ENCODE measurements at regions not wholly inside any gene's neighbourhood (a gene's known extent, or its start where the extent isn't known, plus 50 kb on each side); places are given as distances from the start of the nearest gene placed in this dataset.

DNA sequence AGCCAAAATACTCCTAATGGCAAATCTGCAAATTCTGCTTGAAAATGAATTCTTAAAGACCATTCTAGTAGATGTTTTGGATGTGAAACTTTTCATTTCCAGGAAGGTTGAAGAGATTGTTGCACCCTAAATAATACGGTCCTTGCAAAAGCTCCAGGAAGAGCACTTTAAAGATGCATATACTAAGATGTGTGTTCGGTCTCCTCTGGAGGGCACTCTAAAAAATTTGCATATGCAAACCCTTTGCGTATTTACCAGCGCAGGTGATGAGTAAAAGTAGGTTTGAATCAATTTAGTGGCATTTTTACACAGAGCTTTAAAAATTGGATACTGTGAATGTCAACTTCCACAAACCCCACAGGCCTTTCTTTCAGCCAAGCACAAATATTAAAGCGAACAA is 378.1 kb upstream of the SORCS1 start:
- no peak overlapping the region for H3K56ac ChIP-seq (ENCODE audit: extremely low read depth, insufficient read depth, low read length)
- no peak overlapping the region for H2BK5ac ChIP-seq (ENCODE audit: low read depth, low read length, poor library complexity, severe bottlenecking)
- TF ChIP-seq BHLHE40 (IDR thresholded peaks at IDR 0.05; ENCODE audit: low read depth, low read length) (no peak), MAZ (IDR thresholded peaks at IDR 0.05; ENCODE audit: borderline replicate concordance, low read depth, low read length) (no peak), NFE2L2 (IDR thresholded peaks at IDR 0.05; ENCODE audit: low read depth, low read length) (no peak), RCOR1 (IDR thresholded peaks at IDR 0.05; ENCODE audit: insufficient replicate concordance, low read length) (no peak), FOS (IDR thresholded peaks at IDR 0.05; ENCODE audit: low read depth, low read length) (no peak), POLR2A (IDR thresholded peaks at IDR 0.05; ENCODE audit: low read depth, low read length) (no peak), RAD21 (IDR thresholded peaks at IDR 0.05; ENCODE audit: low read length) (no peak), MAFK (IDR thresholded peaks at IDR 0.05; ENCODE audit: low read depth, low read length) (no peak), RFX5 (IDR thresholded peaks at IDR 0.05; ENCODE audit: low read depth, low read length) (no peak), CEBPB (IDR thresholded peaks at IDR 0.05; ENCODE audit: low read depth, low read length) (no peak), CHD1 (IDR thresholded peaks at IDR 0.05; ENCODE audit: low read depth, low read length) (no peak), MXI1 (IDR thresholded peaks at IDR 0.05; ENCODE audit: borderline replicate concordance, low read depth, low read length) (no peak), SMC3 (IDR thresholded peaks at IDR 0.05; ENCODE audit: low read depth, low read length) (no peak)
- TF ChIP-seq, protein P1, sequence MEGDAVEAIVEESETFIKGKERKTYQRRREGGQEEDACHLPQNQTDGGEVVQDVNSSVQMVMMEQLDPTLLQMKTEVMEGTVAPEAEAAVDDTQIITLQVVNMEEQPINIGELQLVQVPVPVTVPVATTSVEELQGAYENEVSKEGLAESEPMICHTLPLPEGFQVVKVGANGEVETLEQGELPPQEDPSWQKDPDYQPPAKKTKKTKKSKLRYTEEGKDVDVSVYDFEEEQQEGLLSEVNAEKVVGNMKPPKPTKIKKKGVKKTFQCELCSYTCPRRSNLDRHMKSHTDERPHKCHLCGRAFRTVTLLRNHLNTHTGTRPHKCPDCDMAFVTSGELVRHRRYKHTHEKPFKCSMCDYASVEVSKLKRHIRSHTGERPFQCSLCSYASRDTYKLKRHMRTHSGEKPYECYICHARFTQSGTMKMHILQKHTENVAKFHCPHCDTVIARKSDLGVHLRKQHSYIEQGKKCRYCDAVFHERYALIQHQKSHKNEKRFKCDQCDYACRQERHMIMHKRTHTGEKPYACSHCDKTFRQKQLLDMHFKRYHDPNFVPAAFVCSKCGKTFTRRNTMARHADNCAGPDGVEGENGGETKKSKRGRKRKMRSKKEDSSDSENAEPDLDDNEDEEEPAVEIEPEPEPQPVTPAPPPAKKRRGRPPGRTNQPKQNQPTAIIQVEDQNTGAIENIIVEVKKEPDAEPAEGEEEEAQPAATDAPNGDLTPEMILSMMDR (conservative IDR thresholded peaks at IDR 0.05; ENCODE audit: low read depth, low read length): no peak
- TF ChIP-seq, protein P2, sequence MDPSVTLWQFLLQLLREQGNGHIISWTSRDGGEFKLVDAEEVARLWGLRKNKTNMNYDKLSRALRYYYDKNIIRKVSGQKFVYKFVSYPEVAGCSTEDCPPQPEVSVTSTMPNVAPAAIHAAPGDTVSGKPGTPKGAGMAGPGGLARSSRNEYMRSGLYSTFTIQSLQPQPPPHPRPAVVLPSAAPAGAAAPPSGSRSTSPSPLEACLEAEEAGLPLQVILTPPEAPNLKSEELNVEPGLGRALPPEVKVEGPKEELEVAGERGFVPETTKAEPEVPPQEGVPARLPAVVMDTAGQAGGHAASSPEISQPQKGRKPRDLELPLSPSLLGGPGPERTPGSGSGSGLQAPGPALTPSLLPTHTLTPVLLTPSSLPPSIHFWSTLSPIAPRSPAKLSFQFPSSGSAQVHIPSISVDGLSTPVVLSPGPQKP (IDR thresholded peaks at IDR 0.05; ENCODE audit: borderline replicate concordance, low read depth, low read length): no peak
- TF ChIP-seq, protein P3, sequence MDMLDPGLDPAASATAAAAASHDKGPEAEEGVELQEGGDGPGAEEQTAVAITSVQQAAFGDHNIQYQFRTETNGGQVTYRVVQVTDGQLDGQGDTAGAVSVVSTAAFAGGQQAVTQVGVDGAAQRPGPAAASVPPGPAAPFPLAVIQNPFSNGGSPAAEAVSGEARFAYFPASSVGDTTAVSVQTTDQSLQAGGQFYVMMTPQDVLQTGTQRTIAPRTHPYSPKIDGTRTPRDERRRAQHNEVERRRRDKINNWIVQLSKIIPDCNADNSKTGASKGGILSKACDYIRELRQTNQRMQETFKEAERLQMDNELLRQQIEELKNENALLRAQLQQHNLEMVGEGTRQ (IDR thresholded peaks at IDR 0.05; ENCODE audit: low read depth, low read length): no peak
- in situ Hi-C loops (cut with MboI; ENCODE audit: low sequenced_read_pairs) (no loop called here), dilution Hi-C loops (cut with HindIII; ENCODE audit: low sequenced_read_pairs, unreplicated experiment) (no loop called here), intact Hi-C loops (cut with micrococcal nuclease) (no loop called here)
- ATAC-seq (ENCODE audit: low read depth) (no peak), DNase-seq (no peak)
- H3K27ac ChIP-seq (ENCODE audit: insufficient read depth, low read length): no peak overlapping the region
- peaks cover 11% of the 10 kb centered on the region for H3K9me3 ChIP-seq (ENCODE audit: control insufficient read depth, insufficient read depth, low read length)
- ChIA-PET CTCF (no interaction called here), POLR2A (ENCODE audit: unreplicated experiment) (no interaction called here)
- no peaks in the 10 kb centered on the region for H3K4me1 ChIP-seq (ENCODE audit: control insufficient read depth, insufficient read depth, low read length)
- no peak overlapping the region for H2BK20ac ChIP-seq (ENCODE audit: low read depth, low read length)
- no peak overlapping the region for H4K5ac ChIP-seq (ENCODE audit: low read depth, low read length)
- no peak overlapping the region for H2AK9ac ChIP-seq (replicated peaks; ENCODE audit: low read depth, low read length, poor library complexity)
- H2BK120ac ChIP-seq (ENCODE audit: low read depth, low read length): no peak overlapping the region
- H3K36me3 ChIP-seq (ENCODE audit: control insufficient read depth, insufficient read depth, low read length): no peaks in the 10 kb centered on the region
- no peaks in the 10 kb centered on the region for H3K9me1 ChIP-seq (ENCODE audit: insufficient read depth, low read length)
- H3K14ac ChIP-seq (replicated peaks; ENCODE audit: low read depth, low read length): no peak overlapping the region
- BruUV-seq (replicated peaks): no TSS peak
- H3K4me2 ChIP-seq (ENCODE audit: low read depth, low read length): no peak overlapping the region
- H3K4ac ChIP-seq (ENCODE audit: low read depth, low read length): no peak overlapping the region
- H3K79me1 ChIP-seq (ENCODE audit: low read depth in 1 of 2, low read length in 2 of 2): no peaks in the 10 kb centered on the region
- no peak overlapping the region for H4K8ac ChIP-seq (ENCODE audit: low read depth in 2 of 2, low read length in 2 of 2)
- no CpG with 5 or more reads among the region's 5 CpGs for WGBS, 2 experiments (ENCODE audit: extremely low coverage in 2 of 2, insufficient read length in 1 of 2)
- H3K18ac ChIP-seq (ENCODE audit: low read depth, low read length): no peak overlapping the region
- no peak overlapping the region for H3K23ac ChIP-seq (ENCODE audit: low read depth, low read length)
- H2AK5ac ChIP-seq (ENCODE audit: low read depth, low read length): no peak overlapping the region
- no peak overlapping the region for H3K4me3 ChIP-seq (ENCODE audit: insufficient read depth, low read depth, low read length)
- H3K27me3 ChIP-seq (ENCODE audit: control insufficient read depth, insufficient read depth, low read length): no peaks in the 10 kb centered on the region
- no peak overlapping the region for H4K91ac ChIP-seq (ENCODE audit: insufficient read depth, low read depth, low read length)
- H4K20me1 ChIP-seq (ENCODE audit: insufficient read depth, low read length): no peaks in the 10 kb centered on the region
- H2AFZ ChIP-seq (replicated peaks; ENCODE audit: low read length, poor library complexity): no peak overlapping the region
- H2BK15ac ChIP-seq (ENCODE audit: low read depth, low read length): no peak overlapping the region
- H3K9ac ChIP-seq (ENCODE audit: low read depth, low read length): no peak overlapping the region

All from IMR-90 (cell line).